ENCODE measurements at regions not wholly inside any gene's neighbourhood (a gene's known extent, or its start where the extent isn't known, plus 50 kb on each side); places are given as distances from the start of the nearest gene placed in this dataset.

- no peak for TF ChIP-seq NRF1 (IDR thresholded peaks at IDR 0.05; ENCODE audit: low read depth, low read length)
- no peak for TF ChIP-seq EZH2phosphoT487 (IDR thresholded peaks at IDR 0.05; ENCODE audit: borderline replicate concordance, low read depth)
- no peak for TF ChIP-seq PBX3 (IDR thresholded peaks at IDR 0.05)
- TF ChIP-seq GATA2 (CRISPR knock-in tag; IDR thresholded peaks at IDR 0.05): no peak
- TF ChIP-seq GABPA (IDR thresholded peaks at IDR 0.05; ENCODE audit: low read depth): no peak
- TF ChIP-seq REST (IDR thresholded peaks at IDR 0.05; ENCODE audit: low read depth, low read length): no peak
- TF ChIP-seq TCF12 (IDR thresholded peaks at IDR 0.05): no peak
- TF ChIP-seq FOSL2 (IDR thresholded peaks at IDR 0.05; ENCODE audit: borderline replicate concordance, low read depth): no peak
- no peak for TF ChIP-seq MXI1 (IDR thresholded peaks at IDR 0.05; ENCODE audit: low read depth, low read length)
- TF ChIP-seq RCOR1 (IDR thresholded peaks at IDR 0.05; ENCODE audit: low read length): no peak
- no peak for TF ChIP-seq USF1 (IDR thresholded peaks at IDR 0.05; ENCODE audit: borderline replicate concordance, low read depth)
- no peak for TF ChIP-seq FOXJ3 (CRISPR knock-in tag; IDR thresholded peaks at IDR 0.05)
- Histone ChIP-seq H3K36me3 (replicated peaks in 1 of 2; ENCODE audit: control insufficient read depth in 1 of 2, insufficient read depth in 2 of 2, low read length in 1 of 2) (no peaks in the 10 kb centered on the region), H3K27me3 (ENCODE audit: insufficient read depth) (no peaks in the 10 kb centered on the region), H3K4me2 (no peak overlapping the region), H2AFZ (ENCODE audit: low read depth) (no peak overlapping the region), H3K9me2 (no peaks in the 10 kb centered on the region), H3K4me3 (ENCODE audit: low read depth in 2 of 2, low read length in 1 of 2) (no peak overlapping the region), H4K20me1 (ENCODE audit: insufficient read depth) (no peaks in the 10 kb centered on the region), H3K9ac (no peak overlapping the region), H3F3A (replicated peaks; ENCODE audit: insufficient read depth) (no peaks in the 10 kb centered on the region), H3K27ac (ENCODE audit: low read depth in 2 of 2, low read length in 1 of 2) (no peak overlapping the region), H3K4me1 (ENCODE audit: control insufficient read depth in 1 of 2, insufficient read depth in 2 of 2, low read depth in 1 of 2, low read length in 1 of 2) (peaks cover 0 to 6% of the 10 kb centered on the region in 2 experiments; a peak in 1 of 4 replicates), H3K9me3 (no peaks in the 10 kb centered on the region), H3K79me2 (ENCODE audit: insufficient read depth) (no peaks in the 10 kb centered on the region)
- CTCF ChIA-PET: no interaction called here
- no peak for DNase-seq
- POLR2A ChIA-PET: no interaction called here
These were observed 363.3 kb downstream of the METTL15 start for GRCh38 chr11:28471537-28471936.

- H3K4me3 ChIP-seq (ENCODE audit: low read depth in 2 of 2, low read length in 1 of 2): no peak overlapping the region
- H3K4me1 ChIP-seq (ENCODE audit: control insufficient read depth in 1 of 2, insufficient read depth in 2 of 2, low read depth in 1 of 2, low read length in 1 of 2): no peaks in the 10 kb centered on the region
- H3K36me3 ChIP-seq (replicated peaks in 1 of 2; ENCODE audit: control insufficient read depth in 1 of 2, insufficient read depth in 2 of 2, low read length in 1 of 2): no peaks in the 10 kb centered on the region
- no peak overlapping the region for H3K4me2 ChIP-seq
- TF ChIP-seq CHD2 (IDR thresholded peaks at IDR 0.05; ENCODE audit: low read length, partially characterized antibody): no peak
- TF ChIP-seq IRF3 (IDR thresholded peaks at IDR 0.05; ENCODE audit: low read depth, low read length): no peak
- no peak for TF ChIP-seq TCF12 (IDR thresholded peaks at IDR 0.05)
- H4K20me1 ChIP-seq (ENCODE audit: insufficient read depth): no peaks in the 10 kb centered on the region
- H3K9me3 ChIP-seq: no peaks in the 10 kb centered on the region
- ChIA-PET CTCF (no interaction called here), POLR2A (no interaction called here)
- H2AFZ ChIP-seq (ENCODE audit: low read depth): no peak overlapping the region
- no peaks in the 10 kb centered on the region for H3K27me3 ChIP-seq (ENCODE audit: insufficient read depth)
- H3K9me2 ChIP-seq: no peaks in the 10 kb centered on the region
- no peak overlapping the region for H3K27ac ChIP-seq (ENCODE audit: low read depth in 2 of 2, low read length in 1 of 2)
- H3K79me2 ChIP-seq (ENCODE audit: insufficient read depth): no peaks in the 10 kb centered on the region
- no peaks in the 10 kb centered on the region for H3F3A ChIP-seq (replicated peaks; ENCODE audit: insufficient read depth)
- no peak for DNase-seq
- no peak overlapping the region for H3K9ac ChIP-seq
- WGBS (ENCODE audit: low lambda C conversion rate): 100% methylated on average over 2 of the region's 2 CpGs
These were observed 362.0 kb downstream of the METTL15 start for GRCh38 chr11:28470180-28470579.
